DMS 273 treated with DMSO at 0.1 percent for 48 hours (cell line): ENCODE measurements at regions not wholly inside any gene's neighbourhood (a gene's known extent, or its start where the extent isn't known, plus 50 kb on each side); places are given as distances from the start of the nearest gene placed in this dataset.
"Not testable (repeated sequence)": the region's sequence is repeated elsewhere in the genome, so short reads cannot be mapped to it uniquely, and the experiment has no call there.

Experiments
- DNase-seq: peaks from one replicate; lab custom pipeline; 2025; lab: John Stamatoyannopoulos, UW

GRCh38 chr13:50419331-50419865, 404.2 kb downstream of the KCNRG start:
- no peak for DNase-seq

GRCh38 chr13:50419896-50420295, 404.7 kb downstream of the KCNRG start:
- DNase-seq = no peak

GRCh38 chr13:50420718-50421472, 405.7 kb downstream of the KCNRG start:
- DNase-seq = no peak

- DNase-seq = no peak
Measured at GRCh38 chr13:50421473-50422130, 406.4 kb downstream of the KCNRG start.

- DNase-seq = no peak
Measured at GRCh38 chr13:50422181-50423148, 407.2 kb downstream of the KCNRG start.

- DNase-seq = no peak
Measured at GRCh38 chr13:50424993-50425392, 409.7 kb downstream of the KCNRG start.

- no peak for DNase-seq
Measured at GRCh38 chr13:50425772-50426171, 410.5 kb downstream of the KCNRG start.

- no peak for DNase-seq
Measured at GRCh38 chr13:50426927-50427326, 411.7 kb downstream of the KCNRG start.

- not testable (repeated sequence) for DNase-seq
Measured at GRCh38 chr13:50427511-50427910, 412.3 kb downstream of the KCNRG start.

GRCh38 chr13:50428183-50428877, 413.1 kb downstream of the KCNRG start:
- no peak for DNase-seq

GRCh38 chr13:50435011-50435410, 408.5 kb downstream of the DLEU7 start:
- no peak for DNase-seq

- no peak for DNase-seq
Measured at GRCh38 chr13:50437252-50437651, 406.2 kb downstream of the DLEU7 start.

- no peak for DNase-seq
Measured at GRCh38 chr13:50438351-50438750, 405.1 kb downstream of the DLEU7 start.

- DNase-seq = no peak
Measured at GRCh38 chr13:50441130-50441529, 402.4 kb downstream of the DLEU7 start.

GRCh38 chr13:50444726-50445125, 398.8 kb downstream of the DLEU7 start:
- no peak for DNase-seq

GRCh38 chr13:50446611-50447010, 396.9 kb downstream of the DLEU7 start:
- DNase-seq = no peak

- peak; percentile 33 for DNase-seq
Measured at GRCh38 chr13:50448535-50448998, 394.9 kb downstream of the DLEU7 start.

GRCh38 chr13:50449465-50449864, 394.0 kb downstream of the DLEU7 start:
- DNase-seq = no peak

GRCh38 chr13:50450279-50450678, 393.2 kb downstream of the DLEU7 start:
- DNase-seq = no peak

- DNase-seq = no peak
Measured at GRCh38 chr13:50451609-50452008, 391.9 kb downstream of the DLEU7 start.

- DNase-seq = no peak
Measured at GRCh38 chr13:50452028-50452427, 391.5 kb downstream of the DLEU7 start.
